Endothelial cell (in vitro differentiated cells): ENCODE measurements at regions not wholly inside any gene's neighbourhood (a gene's known extent, or its start where the extent isn't known, plus 50 kb on each side); places are given as distances from the start of the nearest gene placed in this dataset.

Source experiments
- DNase-seq: peaks from one replicate; pipeline ENCODE4 v3.0.0; 2021; ENCODE audit warnings: low spot score
- H3K27ac Mint-ChIP-seq: one replicate; pipeline ENCODE4 v1.8.0; 2021; ENCODE audit warnings: mixed read lengths, inconsistent platforms; ENCODE audit not compliant: unreplicated experiment
- H3K27me3 Mint-ChIP-seq: one replicate; pipeline ENCODE4 v1.8.0; 2021; ENCODE audit warnings: mild to moderate bottlenecking, moderate library complexity, mixed read lengths, inconsistent platforms; ENCODE audit not compliant: unreplicated experiment
- H3K36me3 Mint-ChIP-seq: one replicate; pipeline ENCODE4 v1.8.0; 2021; ENCODE audit warnings: mild to moderate bottlenecking, low read depth, mixed read lengths, inconsistent platforms; ENCODE audit not compliant: unreplicated experiment
- H3K4me1 Mint-ChIP-seq: one replicate; pipeline ENCODE4 v1.8.0; 2021; ENCODE audit warnings: mild to moderate bottlenecking, mixed read lengths, inconsistent platforms; ENCODE audit not compliant: unreplicated experiment
- H3K4me3 Mint-ChIP-seq: one replicate; pipeline ENCODE4 v1.8.0; 2021; ENCODE audit warnings: mild to moderate bottlenecking, mixed read lengths, inconsistent platforms; ENCODE audit not compliant: unreplicated experiment
- H3K9me3 Mint-ChIP-seq: one replicate; pipeline ENCODE4 v1.8.0; 2021; ENCODE audit warnings: mixed read lengths, inconsistent platforms; ENCODE audit not compliant: unreplicated experiment
- CTCF ChIP-seq: fragments of 200-600 bp; sonication (generic); IDR thresholded peaks from one replicate; pipeline ENCODE4 v1.5.0; 2021; ENCODE audit warnings: antibody characterized with exemption; ENCODE audit not compliant: unreplicated experiment

- Mint-ChIP-seq H3K36me3 (no peaks in the 10 kb centered on the region), H3K4me3 (no peak overlapping the region), H3K27me3 (no peaks in the 10 kb centered on the region), H3K27ac (no peak overlapping the region), H3K9me3 (no peaks in the 10 kb centered on the region), H3K4me1 (no peaks in the 10 kb centered on the region)
- no peak for TF ChIP-seq CTCF
- DNase-seq: no peak
These were observed 140.3 kb downstream of the RERGL start for GRCh38 chr12:17949558-17950141.

GRCh38 chr12:17928708-17929366 lies 161.2 kb downstream of the RERGL start:
- no peaks in the 10 kb centered on the region for H3K4me1 Mint-ChIP-seq
- H3K9me3 Mint-ChIP-seq: no peaks in the 10 kb centered on the region
- no peaks in the 10 kb centered on the region for H3K27me3 Mint-ChIP-seq
- no peak overlapping the region for H3K4me3 Mint-ChIP-seq
- H3K36me3 Mint-ChIP-seq: no peaks in the 10 kb centered on the region
- TF ChIP-seq CTCF: no peak
- no peak overlapping the region for H3K27ac Mint-ChIP-seq
- DNase-seq: no peak

GRCh38 chr12:17918013-17918412 lies 172.0 kb downstream of the RERGL start:
- no peak overlapping the region for H3K27ac Mint-ChIP-seq

GRCh38 chr12:17884581-17884980 lies 205.4 kb downstream of the RERGL start:
- Mint-ChIP-seq H3K4me1 (no peaks in the 10 kb centered on the region), H3K27ac (no peak overlapping the region), H3K9me3 (no peaks in the 10 kb centered on the region), H3K4me3 (no peak overlapping the region), H3K27me3 (no peaks in the 10 kb centered on the region), H3K36me3 (no peaks in the 10 kb centered on the region)
- DNase-seq: no peak
- no peak for TF ChIP-seq CTCF

More at GRCh38 chr12:17918013-17918412, 172.0 kb downstream of the RERGL start:
- Mint-ChIP-seq H3K9me3 (no peaks in the 10 kb centered on the region), H3K4me3 (no peak overlapping the region), H3K36me3 (no peaks in the 10 kb centered on the region), H3K4me1 (no peaks in the 10 kb centered on the region), H3K27me3 (no peaks in the 10 kb centered on the region)
- no peak for DNase-seq
- no peak for TF ChIP-seq CTCF

GRCh38 chr12:17878714-17879113 lies 211.3 kb downstream of the RERGL start:
- DNase-seq: no peak
- no peak for TF ChIP-seq CTCF
- Mint-ChIP-seq H3K4me1 (no peaks in the 10 kb centered on the region), H3K27me3 (peaks cover 3% of the 10 kb centered on the region), H3K27ac (no peak overlapping the region), H3K4me3 (no peak overlapping the region), H3K36me3 (peaks cover 4% of the 10 kb centered on the region), H3K9me3 (peaks cover 5% of the 10 kb centered on the region)
